HK-2 (cell line): ENCODE measurements at regions not wholly inside any gene's neighbourhood (a gene's known extent, or its start where the extent isn't known, plus 50 kb on each side); places are given as distances from the start of the nearest gene placed in this dataset.

Source experiments
- DNase-seq: peaks from one replicate; pipeline ENCODE4 v3.0.0-alpha.2; 2018; ENCODE audit not compliant: unreplicated experiment

GRCh38 chr10:83357627-83358026 lies 781.7 kb upstream of the GHITM start:
- no peak for DNase-seq

GRCh38 chr10:83367036-83367435 lies 772.3 kb upstream of the GHITM start:
- no peak for DNase-seq

GRCh38 chr10:83371696-83372490 lies 767.4 kb upstream of the GHITM start:
- no peak for DNase-seq

- DNase-seq = no peak
These were observed 766.7 kb upstream of the GHITM start for GRCh38 chr10:83372646-83373045.

GRCh38 chr10:83373671-83374070 lies 765.6 kb upstream of the GHITM start:
- no peak for DNase-seq

GRCh38 chr10:83374741-83375140 lies 764.6 kb upstream of the GHITM start:
- DNase-seq = no peak

- DNase-seq = no peak
These were observed 764.0 kb upstream of the GHITM start for GRCh38 chr10:83375274-83375673.

GRCh38 chr10:83397806-83398205 lies 741.5 kb upstream of the GHITM start:
- DNase-seq = no peak

- DNase-seq = no peak
These were observed 728.7 kb upstream of the GHITM start for GRCh38 chr10:83410570-83410969.

GRCh38 chr10:83425306-83425705 lies 714.0 kb upstream of the GHITM start:
- DNase-seq = no peak

GRCh38 chr10:83427101-83427500 lies 712.2 kb upstream of the GHITM start:
- DNase-seq = no peak

GRCh38 chr10:83432261-83433045 lies 706.9 kb upstream of the GHITM start:
- no peak for DNase-seq

GRCh38 chr10:83433705-83434104 lies 705.6 kb upstream of the GHITM start:
- DNase-seq = no peak

GRCh38 chr10:83448013-83448412 lies 691.3 kb upstream of the GHITM start:
- DNase-seq = no peak

GRCh38 chr10:83458611-83459010 lies 680.7 kb upstream of the GHITM start:
- DNase-seq = no peak

- DNase-seq = no peak
These were observed 680.2 kb upstream of the GHITM start for GRCh38 chr10:83459124-83459523.

- DNase-seq = no peak
These were observed 669.5 kb upstream of the GHITM start for GRCh38 chr10:83469728-83470331.

GRCh38 chr10:83476211-83476610 lies 663.1 kb upstream of the GHITM start:
- no peak for DNase-seq

GRCh38 chr10:83489161-83489560 lies 650.1 kb upstream of the GHITM start:
- DNase-seq = no peak

GRCh38 chr10:83492004-83492403 lies 647.3 kb upstream of the GHITM start:
- DNase-seq = no peak

GRCh38 chr10:83512681-83513080 lies 626.6 kb upstream of the GHITM start:
- DNase-seq = no peak

- no peak for DNase-seq
These were observed 624.3 kb upstream of the GHITM start for GRCh38 chr10:83515001-83515400.

- DNase-seq = no peak
These were observed 622.5 kb upstream of the GHITM start for GRCh38 chr10:83516788-83517187.
